Activated CD8-positive, alpha-beta memory T cell treated with anti-CD3 and anti-CD28 coated beads for 4 hours (primary cell): ENCODE measurements at regions not wholly inside any gene's neighbourhood (a gene's known extent, or its start where the extent isn't known, plus 50 kb on each side); places are given as distances from the start of the nearest gene placed in this dataset.
"Not testable (repeated sequence)": the region's sequence is repeated elsewhere in the genome, so short reads cannot be mapped to it uniquely, and the experiment has no call there.

Source experiments
- DNase-seq, 2 donors: peaks; one replicate each; pipeline ENCODE4 v3.0.0-alpha.2; 2020; ENCODE audit warnings: low read depth in 2 of 2

- no peak for DNase-seq
Observed at GRCh38 chr2:125591954-125592353, 1064.0 kb upstream of the GYPC start.

DNA sequence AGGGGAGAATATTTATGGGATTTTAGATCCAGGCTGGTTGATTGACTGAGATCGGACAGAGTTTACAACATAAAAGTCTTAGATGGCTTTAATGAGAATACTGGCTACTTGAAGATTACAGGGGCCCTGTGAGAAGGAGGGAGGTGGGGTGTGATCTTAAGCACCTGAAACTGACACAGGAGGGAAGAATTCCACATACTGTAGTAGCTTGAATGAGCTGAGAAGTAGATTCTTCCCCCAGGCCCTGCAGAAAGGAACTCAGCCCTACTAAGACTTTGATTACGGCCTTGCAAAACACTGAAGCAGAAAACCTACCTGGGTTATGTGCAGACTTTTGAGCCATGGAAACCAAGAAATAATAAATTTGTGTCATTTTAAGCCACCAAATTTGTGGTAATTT is 1062.9 kb upstream of the GYPC start:
- no peak for DNase-seq

GRCh38 chr2:125596612-125597011 is 1059.3 kb upstream of the GYPC start:
- no peak for DNase-seq

DNA sequence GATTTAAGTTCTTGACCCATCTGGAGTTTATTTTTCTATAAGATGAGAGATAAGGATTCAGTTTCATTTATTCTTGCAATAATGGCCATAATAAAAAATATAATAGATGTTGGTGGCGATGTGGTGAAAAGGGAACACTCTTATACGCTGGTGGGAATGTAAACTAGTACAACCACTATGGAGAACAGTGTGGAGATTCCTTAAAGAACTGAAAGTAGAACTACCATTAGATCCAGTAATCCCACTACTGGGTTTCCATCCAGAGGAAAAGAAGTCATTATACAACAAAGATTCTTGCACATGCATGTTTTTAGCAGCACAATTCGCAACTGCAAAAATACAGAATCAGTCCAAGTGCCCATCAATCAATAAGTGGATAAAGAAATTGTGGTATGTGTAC is 1040.5 kb upstream of the GYPC start:
- no peak for DNase-seq

DNA sequence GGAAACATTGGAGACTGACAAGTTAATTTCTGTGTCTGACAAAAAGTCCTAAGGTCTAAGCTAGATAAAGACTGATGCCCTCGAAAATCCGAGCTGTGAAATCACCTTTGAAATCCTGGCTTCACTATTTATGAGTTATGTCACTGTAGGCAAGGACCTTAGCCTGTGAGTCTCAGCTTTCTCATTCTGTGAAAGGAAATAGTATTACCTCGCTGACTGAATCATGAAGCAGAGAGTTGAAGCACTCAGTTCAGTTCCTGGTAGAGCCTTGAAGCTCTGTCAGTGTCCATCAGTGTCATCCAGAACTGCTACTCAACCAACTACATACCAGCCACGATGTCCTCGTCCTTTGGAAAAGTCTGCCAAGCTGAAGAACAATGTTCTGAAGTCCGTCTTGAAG is 1025.6 kb upstream of the GYPC start:
- no peak for DNase-seq

DNA sequence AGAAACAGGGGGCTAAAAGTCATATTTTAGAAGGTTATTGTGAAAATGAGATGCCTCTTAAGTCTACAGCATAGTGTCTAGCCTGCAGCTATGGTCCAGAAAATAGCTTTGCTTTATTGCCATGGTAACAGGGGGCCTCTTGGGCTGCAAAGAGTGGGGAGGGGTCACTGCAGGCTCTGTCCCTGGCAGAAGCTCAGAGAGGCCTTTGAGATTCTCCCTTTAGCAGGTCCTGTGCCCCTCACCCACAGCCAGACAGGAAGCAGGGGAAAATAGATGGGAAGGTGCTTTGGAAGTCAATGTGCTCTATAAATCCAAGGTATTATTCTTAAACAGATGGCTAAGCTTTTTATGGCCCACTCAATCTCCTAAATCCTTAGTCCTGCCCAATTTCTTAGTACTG is 1021.3 kb upstream of the GYPC start:
- DNase-seq = no peak

GRCh38 chr2:125638345-125638744 is 1017.6 kb upstream of the GYPC start:
- DNase-seq = no peak

- no peak for DNase-seq
Observed at GRCh38 chr2:125642032-125642431, 1013.9 kb upstream of the GYPC start.

GRCh38 chr2:125643128-125643527 is 1012.8 kb upstream of the GYPC start:
- DNase-seq = no peak

DNA sequence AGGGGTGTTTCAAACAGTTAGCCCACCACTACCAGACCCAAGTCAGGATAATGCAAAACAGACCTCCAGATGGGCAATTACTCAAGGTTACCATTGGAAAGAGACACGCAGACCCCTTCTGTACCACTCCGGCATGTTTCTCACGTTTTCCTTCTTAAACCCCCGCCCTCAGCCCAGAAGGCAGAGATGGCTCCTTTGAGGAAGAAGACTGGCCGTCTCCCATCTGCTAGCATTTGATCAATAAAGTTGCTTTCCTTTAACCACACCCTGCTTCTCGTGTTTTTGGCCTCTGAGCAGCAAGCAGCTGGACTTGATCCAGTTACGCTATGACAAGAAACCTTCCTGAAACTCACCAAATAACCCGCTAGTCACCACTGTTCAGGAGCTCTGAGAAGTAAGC is 1012.4 kb upstream of the GYPC start:
- DNase-seq = no peak

- no peak for DNase-seq
Observed at GRCh38 chr2:125644257-125644656, 1011.7 kb upstream of the GYPC start.

GRCh38 chr2:125652280-125652679 is 1003.7 kb upstream of the GYPC start:
- no peak for DNase-seq

DNA sequence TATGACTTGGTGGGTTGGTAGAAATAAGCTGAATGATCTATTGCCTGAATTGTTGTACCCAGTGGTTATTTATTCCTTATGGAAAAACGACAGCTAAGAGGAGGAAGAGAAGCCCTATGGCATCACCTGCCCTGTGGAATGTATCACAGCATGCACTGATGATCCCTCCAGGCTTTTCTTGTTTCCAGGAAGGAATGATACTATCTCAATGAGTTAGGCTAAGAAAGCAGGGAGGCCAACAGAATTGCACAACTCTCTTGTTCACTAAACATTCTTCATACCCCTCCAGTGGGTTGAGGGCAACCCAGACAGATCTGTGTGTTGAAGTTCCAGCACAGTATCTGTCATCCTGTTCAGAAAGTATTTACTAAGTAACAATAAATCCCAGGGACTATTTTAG is 1001.7 kb upstream of the GYPC start:
- no peak for DNase-seq

GRCh38 chr2:125656190-125656589 is 999.8 kb upstream of the GYPC start:
- no peak for DNase-seq

DNA sequence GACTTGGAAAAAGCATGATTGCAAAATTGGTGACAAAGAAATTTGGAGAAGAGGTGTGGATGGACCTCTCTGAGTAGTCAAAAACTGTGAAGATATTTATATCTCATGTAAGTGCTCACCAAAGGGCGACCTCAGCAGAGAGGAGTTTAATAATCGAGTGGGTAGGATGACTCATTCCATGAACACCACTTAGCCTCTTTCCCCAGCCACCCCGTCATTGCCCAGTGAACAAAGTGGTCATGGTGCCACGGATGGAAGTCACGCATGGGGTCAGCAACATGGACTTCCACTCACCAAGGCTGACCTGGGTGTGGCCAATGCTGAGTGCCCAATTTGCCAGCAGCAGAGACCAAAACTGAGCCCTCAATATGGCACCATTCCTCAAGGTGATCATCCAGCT is 997.4 kb upstream of the GYPC start:
- no peak for DNase-seq

- not testable (repeated sequence) for DNase-seq
Observed at GRCh38 chr2:125660369-125660768, 995.6 kb upstream of the GYPC start.

- DNase-seq = no peak
Observed at GRCh38 chr2:125667630-125668029, 988.3 kb upstream of the GYPC start.

GRCh38 chr2:125679903-125680302 is 976.1 kb upstream of the GYPC start:
- DNase-seq = no peak

GRCh38 chr2:125680809-125681208 is 975.1 kb upstream of the GYPC start:
- no peak for DNase-seq

DNA sequence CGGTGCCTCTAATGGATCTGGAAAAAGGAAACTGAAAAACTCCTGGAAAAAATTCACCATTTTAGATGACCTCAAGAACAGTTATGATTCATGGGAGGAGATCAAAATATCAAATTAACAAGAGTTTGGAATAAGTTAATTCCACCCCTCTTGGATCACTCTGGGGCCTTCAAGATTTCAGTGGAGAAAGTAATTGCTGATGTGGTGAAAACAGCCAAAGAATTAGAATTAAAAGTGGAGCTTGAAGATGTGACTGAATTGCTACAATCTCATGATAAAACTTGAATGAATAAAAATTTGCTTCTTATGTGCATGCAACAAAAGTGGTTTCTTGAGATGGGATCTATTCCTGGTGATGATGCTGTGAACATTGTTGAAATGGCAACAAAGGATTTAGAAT is 974.4 kb upstream of the GYPC start:
- DNase-seq = no peak

DNA sequence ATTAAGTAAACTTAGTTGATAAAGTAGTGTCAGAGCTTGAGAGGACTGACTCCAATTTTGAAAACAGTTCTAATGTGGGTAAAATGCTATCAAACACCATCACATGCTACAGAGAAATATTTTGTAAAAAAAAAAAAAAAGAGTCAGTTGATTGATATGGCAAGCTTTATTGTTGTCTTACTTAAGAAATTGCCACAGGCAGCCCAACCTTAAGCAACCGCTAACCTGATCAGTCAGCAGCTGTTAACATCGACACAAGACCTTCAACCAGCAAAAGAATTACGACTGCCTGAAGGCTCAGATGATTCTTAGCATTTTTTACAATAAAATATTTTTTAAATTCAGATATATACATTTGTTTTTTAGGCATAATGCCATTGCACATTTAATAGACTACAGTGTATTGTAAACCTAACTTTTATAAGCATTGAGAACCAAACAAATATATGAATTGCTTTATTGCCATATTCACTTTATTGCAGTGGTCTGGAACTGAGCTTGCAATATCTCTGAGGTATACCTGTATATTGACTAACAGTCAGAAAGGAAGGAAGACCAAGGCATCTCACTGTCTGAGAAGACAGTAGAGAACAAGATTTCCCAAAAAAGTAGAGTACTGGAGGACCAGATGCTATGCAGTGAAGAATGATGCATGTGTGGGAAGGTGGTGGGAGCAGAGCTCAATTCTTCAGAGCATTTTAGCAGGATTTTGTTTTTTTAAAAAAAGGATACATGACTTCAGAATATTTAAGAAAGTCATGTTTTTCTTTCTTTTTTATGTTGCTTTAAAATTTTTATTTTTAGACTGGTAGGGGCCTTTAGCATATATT is 973.8 kb upstream of the GYPC start:
- DNase-seq = no peak

DNA sequence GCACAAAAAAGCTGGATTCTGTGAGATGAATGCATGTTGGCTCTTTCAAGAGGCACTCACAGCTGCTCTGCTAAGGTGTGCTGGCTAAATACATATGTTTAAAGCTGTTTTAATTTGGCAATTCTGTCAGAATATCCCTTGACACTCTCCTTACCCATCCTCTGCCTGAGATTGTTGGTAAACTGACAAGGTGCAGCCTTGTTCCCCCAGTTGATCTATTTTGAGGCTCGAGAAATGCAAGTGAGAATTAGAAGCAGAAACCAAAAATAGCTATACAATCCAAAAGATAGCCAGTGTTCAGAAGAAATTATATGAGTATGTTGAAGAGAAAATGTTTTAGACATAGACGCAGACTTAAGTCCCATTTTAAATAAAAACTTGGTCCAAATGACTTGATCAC is 971.7 kb upstream of the GYPC start:
- DNase-seq = no peak

DNA sequence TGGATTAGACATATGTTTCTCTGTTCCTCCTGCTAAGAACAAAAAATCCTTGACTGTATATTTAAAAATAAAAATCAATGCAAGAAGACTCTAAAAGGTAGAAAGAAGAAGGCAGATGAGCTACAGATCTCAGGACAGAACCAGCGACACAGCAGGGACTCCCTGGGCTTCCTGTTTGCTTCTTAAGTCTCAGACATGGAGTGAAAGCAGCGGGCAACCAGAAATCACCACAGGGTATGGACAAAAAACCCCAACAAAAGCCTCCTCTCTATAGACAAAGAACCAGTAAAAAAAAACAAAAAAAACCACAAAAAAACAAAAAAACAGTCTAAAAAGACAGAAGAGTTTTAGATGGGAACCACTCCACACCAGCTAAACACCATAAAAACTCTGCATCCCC is 971.0 kb upstream of the GYPC start:
- no peak for DNase-seq

DNA sequence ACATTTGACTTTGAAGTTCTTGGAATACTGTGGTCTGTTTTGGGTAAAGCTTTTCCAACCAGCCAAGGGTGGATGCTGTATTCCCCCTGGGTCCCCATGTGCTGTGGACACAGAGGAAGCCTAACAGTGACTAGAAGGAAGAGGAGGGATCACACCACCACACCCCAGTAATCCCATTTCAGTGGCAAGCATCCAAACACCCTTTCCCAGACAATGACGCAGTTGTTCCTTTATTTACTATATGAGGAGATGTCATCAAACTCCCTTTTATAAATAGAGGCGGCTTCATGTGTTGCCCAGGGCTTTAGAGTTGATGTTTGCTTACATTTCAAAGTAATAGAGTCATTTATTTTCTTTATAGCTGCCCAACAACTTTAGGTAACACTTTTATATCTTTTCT is 959.4 kb upstream of the GYPC start:
- DNase-seq = no peak
